GM21447 (cell line): ENCODE measurements at regions not wholly inside any gene's neighbourhood (a gene's known extent, or its start where the extent isn't known, plus 50 kb on each side); places are given as distances from the start of the nearest gene placed in this dataset.

ENCODE experiments used
- ATAC-seq: cut with Tn5 transposase; IDR thresholded peaks from one replicate; pipeline ENCODE4 v1.9.1; 2021; ENCODE audit not compliant: unreplicated experiment

- no peak for ATAC-seq
Observed at GRCh38 chr4:173934933-173935620, 348.4 kb downstream of the FBXO8 start.

DNA sequence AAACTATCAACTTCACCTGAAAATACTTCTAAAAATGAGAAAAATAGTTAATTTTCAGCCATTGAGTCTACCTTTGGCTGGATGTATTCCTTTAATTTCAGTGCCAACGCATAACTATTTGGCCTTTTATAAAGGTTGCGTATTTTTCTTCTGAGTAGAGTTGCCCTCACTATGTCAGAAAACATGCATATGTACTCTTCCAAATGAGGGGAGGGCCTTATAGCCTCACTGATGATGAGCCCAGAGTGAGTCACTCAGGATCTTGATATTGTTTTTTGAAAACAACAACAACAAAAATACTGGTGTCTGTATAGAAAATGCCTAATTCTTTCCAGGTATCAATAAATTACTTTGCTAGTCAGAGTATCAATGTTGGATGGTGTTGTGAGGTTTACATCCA, 349.3 kb downstream of the FBXO8 start:
- ATAC-seq: no peak

DNA sequence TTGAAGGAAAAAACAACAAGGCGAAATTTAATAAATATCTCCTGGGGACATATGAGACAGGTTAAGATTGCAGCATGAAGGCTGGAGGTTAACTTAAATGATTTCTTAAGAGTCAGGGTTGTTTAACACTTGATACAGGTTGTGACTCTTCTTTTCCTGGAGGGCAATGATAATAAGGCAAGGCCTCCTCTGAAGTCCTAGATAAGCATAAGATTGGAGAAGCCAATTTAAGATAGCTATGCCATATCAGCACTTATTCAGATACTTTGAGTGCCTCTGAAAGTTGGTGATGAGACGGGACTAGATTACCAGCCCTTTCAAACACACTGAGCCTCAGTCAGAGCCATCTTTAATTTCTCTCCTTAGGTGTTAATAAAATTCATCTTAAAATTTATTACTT, 350.8 kb downstream of the FBXO8 start:
- no peak for ATAC-seq

- no peak for ATAC-seq
Observed at GRCh38 chr4:173930329-173930967, 353.0 kb downstream of the FBXO8 start.

- no peak for ATAC-seq
Observed at GRCh38 chr4:173929921-173930320, 353.5 kb downstream of the FBXO8 start.

DNA sequence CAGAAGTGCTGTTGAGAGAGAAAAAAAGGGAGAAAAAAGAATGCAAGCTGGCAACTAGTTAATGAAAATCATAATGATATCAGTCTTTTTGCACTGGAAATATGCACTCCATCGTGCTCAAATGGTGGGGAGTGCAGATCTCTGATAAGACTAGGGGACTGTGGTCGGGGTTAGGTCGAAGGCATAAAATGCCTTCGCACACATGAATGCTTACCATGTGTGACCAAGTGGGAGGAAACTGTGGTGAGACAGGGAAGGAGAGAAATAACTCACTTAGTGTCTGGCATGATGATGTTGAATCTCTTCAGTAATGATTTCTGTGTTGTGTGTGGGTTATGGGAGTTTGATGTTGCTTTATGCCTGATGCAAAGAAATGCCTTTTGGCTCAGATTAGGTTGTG, 358.9 kb downstream of the FBXO8 start:
- ATAC-seq: no peak

- ATAC-seq: no peak
Observed at GRCh38 chr4:173919861-173920260, 363.6 kb downstream of the FBXO8 start.

DNA sequence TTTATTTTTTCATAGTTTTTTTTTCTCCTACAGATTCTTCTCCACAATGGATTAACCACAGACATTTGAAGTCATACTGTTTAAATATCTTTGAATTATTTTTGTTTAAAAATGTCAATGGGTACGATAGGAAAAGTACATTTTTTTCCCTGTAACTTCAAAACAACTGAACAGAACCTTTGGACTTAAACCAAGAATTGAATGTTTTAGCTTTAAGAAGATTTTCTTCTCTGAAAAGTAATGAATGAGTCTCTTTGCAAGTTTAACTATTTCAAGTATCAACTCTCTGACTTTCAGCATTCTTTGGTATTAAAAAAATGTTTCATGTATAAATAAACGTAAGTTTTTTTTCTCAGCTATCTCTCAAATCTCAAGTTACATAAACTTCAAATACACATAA, 364.3 kb downstream of the FBXO8 start:
- no peak for ATAC-seq

- no peak for ATAC-seq
Observed at GRCh38 chr4:173917255-173917960, 366.1 kb downstream of the FBXO8 start.

- ATAC-seq: no peak
Observed at GRCh38 chr4:173913496-173913895, 370.0 kb downstream of the FBXO8 start.

GRCh38 chr4:173912384-173912783, 371.1 kb downstream of the FBXO8 start:
- ATAC-seq: no peak

DNA sequence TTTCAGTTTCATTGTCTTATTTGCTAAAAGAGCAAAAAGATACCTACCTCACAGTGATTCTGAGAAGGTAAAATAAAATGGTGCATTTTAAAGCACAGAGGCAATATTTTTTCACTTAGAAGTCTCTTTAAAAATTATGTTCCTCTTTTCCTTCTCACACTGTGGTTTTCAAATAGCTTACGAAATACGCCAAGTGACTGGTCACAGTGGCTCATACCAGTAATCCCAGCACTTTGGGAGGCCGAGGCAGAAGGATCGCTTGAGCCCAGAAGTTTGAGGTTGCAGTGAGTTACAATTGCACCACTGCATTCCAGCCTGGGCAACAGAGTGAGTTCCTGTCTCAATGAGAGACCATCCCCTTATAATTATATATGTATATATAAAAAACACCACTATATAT, 372.6 kb downstream of the FBXO8 start:
- no peak for ATAC-seq

DNA sequence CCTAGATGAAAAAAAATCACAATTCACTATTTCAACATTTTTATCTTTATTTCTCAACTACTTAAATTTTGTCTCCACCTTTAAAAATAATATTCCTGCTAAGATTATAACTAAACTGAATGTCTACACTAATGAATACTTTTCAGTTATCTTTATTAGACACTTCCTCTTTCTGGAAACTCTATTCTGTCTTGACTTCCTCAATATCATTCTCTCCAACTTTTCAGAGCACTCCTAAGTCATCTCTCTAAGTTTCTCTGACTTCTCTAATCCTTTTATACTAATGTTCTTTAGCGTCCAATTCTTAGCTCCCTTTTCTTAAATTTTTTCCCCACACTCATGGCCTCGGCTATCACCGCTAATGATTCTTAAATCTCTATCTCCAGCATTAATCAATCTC, 374.2 kb downstream of the FBXO8 start:
- ATAC-seq: no peak

DNA sequence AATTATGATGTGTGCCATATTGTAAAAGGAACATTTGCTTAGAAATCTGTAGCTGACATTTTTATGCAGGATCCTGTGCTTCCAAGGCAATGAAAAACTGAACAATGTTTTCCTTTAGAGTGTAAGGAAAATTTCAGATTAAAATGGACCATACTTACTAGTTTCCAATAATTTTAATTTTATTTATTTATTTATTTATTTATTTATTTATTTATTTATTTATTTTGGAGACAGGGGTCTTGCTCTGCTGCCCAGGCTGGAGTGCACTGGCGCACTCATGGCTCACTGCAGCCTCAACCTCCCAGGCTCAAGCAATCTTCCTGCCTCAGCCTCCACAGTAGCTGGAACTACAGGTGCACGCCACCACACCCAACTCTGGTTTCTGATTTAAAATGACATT, 369.8 kb upstream of the HAND2 start:
- ATAC-seq: no peak

DNA sequence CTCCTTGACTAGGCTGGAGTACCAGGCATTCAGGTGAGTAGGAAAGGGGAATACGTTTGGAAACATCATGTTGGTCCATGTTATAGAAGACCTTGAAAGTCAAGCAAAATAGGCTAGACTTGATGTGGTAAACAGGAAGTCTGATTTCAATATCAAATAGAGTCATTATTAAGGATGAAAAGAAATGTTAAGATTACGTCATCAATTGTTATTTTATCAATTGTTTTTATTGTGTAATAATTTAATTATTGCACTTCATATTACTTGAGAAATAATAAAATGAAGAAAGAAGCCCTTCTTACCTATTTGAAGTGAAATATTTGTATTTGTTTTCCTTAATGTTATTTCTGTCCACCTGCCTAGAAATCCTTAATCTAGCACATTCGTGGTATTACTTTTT, 361.0 kb upstream of the HAND2 start:
- no peak for ATAC-seq

GRCh38 chr4:173883821-173884220, 353.8 kb upstream of the HAND2 start:
- no peak for ATAC-seq

- ATAC-seq: no peak
Observed at GRCh38 chr4:173880897-173881296, 350.9 kb upstream of the HAND2 start.

DNA sequence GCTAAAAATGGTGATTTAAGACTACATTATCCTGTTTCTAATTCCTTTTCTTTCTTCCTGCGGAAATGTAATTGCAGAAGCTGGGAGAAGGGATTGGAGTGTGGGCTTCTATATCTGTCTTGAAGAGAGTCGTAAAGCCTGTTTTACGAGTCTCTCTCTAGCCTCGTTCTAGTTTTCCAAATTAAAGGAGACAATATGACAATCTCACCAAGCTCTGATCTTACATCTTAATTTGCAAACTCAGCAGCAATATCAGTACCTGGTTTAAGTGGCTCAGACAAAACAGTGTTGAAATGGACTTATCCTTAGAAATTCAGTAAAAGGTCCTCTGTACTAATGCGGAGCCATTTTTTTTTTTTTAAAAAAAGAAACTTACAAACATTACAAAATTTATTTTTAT, 349.5 kb upstream of the HAND2 start:
- no peak for ATAC-seq

GRCh38 chr4:173878701-173879100, 348.7 kb upstream of the HAND2 start:
- ATAC-seq: no peak

GRCh38 chr4:173871643-173872042, 341.6 kb upstream of the HAND2 start:
- ATAC-seq: no peak

- no peak for ATAC-seq
Observed at GRCh38 chr4:173866322-173867026, 336.4 kb upstream of the HAND2 start.

DNA sequence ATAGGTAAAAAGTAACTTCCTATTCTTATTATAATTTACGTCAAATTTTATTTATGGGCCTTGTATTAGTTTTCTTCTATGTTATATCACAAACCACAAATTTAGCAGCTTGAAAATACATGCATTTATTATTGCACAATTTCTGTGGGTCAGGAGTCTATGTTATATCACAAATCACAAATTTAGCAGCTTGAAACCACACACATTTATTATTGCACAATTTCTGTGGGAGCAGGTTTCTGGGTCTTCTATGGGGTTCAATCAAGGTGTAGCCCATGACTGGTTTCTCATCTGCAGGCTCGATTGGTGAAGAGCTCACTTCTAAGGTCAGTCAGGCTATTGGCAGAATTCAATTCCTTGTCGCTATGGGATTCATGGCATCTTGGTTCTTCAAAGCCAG, 332.7 kb upstream of the HAND2 start:
- no peak for ATAC-seq
